Endothelial cell (in vitro differentiated cells): ENCODE measurements at regions not wholly inside any gene's neighbourhood (a gene's known extent, or its start where the extent isn't known, plus 50 kb on each side); places are given as distances from the start of the nearest gene placed in this dataset.

Experiments
- DNase-seq: peaks from one replicate; pipeline ENCODE4 v3.0.0; 2021; ENCODE audit warnings: low spot score
- H3K27ac Mint-ChIP-seq: one replicate; pipeline ENCODE4 v1.8.0; 2021; ENCODE audit warnings: mixed read lengths, inconsistent platforms; ENCODE audit not compliant: unreplicated experiment
- H3K27me3 Mint-ChIP-seq: one replicate; pipeline ENCODE4 v1.8.0; 2021; ENCODE audit warnings: mild to moderate bottlenecking, moderate library complexity, mixed read lengths, inconsistent platforms; ENCODE audit not compliant: unreplicated experiment
- H3K36me3 Mint-ChIP-seq: one replicate; pipeline ENCODE4 v1.8.0; 2021; ENCODE audit warnings: mild to moderate bottlenecking, low read depth, mixed read lengths, inconsistent platforms; ENCODE audit not compliant: unreplicated experiment
- H3K4me1 Mint-ChIP-seq: one replicate; pipeline ENCODE4 v1.8.0; 2021; ENCODE audit warnings: mild to moderate bottlenecking, mixed read lengths, inconsistent platforms; ENCODE audit not compliant: unreplicated experiment
- H3K4me3 Mint-ChIP-seq: one replicate; pipeline ENCODE4 v1.8.0; 2021; ENCODE audit warnings: mild to moderate bottlenecking, mixed read lengths, inconsistent platforms; ENCODE audit not compliant: unreplicated experiment
- H3K9me3 Mint-ChIP-seq: one replicate; pipeline ENCODE4 v1.8.0; 2021; ENCODE audit warnings: mixed read lengths, inconsistent platforms; ENCODE audit not compliant: unreplicated experiment
- CTCF ChIP-seq: fragments of 200-600 bp; sonication (generic); IDR thresholded peaks from one replicate; pipeline ENCODE4 v1.5.0; 2021; ENCODE audit warnings: antibody characterized with exemption; ENCODE audit not compliant: unreplicated experiment

GRCh38 chr1:163604321-163604720, 282.6 kb downstream of the NUF2 start:
- H3K27me3 Mint-ChIP-seq: no peaks in the 10 kb centered on the region

GRCh38 chr1:163604896-163605295, 283.1 kb downstream of the NUF2 start:
- TF ChIP-seq CTCF: no peak
- H3K4me3 Mint-ChIP-seq: no peak overlapping the region
- no peaks in the 10 kb centered on the region for H3K36me3 Mint-ChIP-seq
- H3K27ac Mint-ChIP-seq: no peak overlapping the region
- H3K4me1 Mint-ChIP-seq: no peaks in the 10 kb centered on the region
- H3K9me3 Mint-ChIP-seq: no peaks in the 10 kb centered on the region
- no peak for DNase-seq
- H3K27me3 Mint-ChIP-seq: no peaks in the 10 kb centered on the region

More at GRCh38 chr1:163604321-163604720, 282.6 kb downstream of the NUF2 start:
- no peaks in the 10 kb centered on the region for H3K36me3 Mint-ChIP-seq
- no peak for DNase-seq
- H3K4me1 Mint-ChIP-seq: no peaks in the 10 kb centered on the region
- no peak overlapping the region for H3K27ac Mint-ChIP-seq
- H3K9me3 Mint-ChIP-seq: no peaks in the 10 kb centered on the region
- TF ChIP-seq CTCF: no peak
- no peak overlapping the region for H3K4me3 Mint-ChIP-seq

GRCh38 chr1:163608979-163609378, 287.2 kb downstream of the NUF2 start:
- no peak for DNase-seq
- H3K27me3 Mint-ChIP-seq: no peaks in the 10 kb centered on the region
- H3K27ac Mint-ChIP-seq: no peak overlapping the region
- H3K9me3 Mint-ChIP-seq: no peaks in the 10 kb centered on the region
- TF ChIP-seq CTCF: no peak
- H3K4me3 Mint-ChIP-seq: no peak overlapping the region
- no peaks in the 10 kb centered on the region for H3K4me1 Mint-ChIP-seq
- no peaks in the 10 kb centered on the region for H3K36me3 Mint-ChIP-seq

GRCh38 chr1:163609858-163610257, 288.1 kb downstream of the NUF2 start:
- Mint-ChIP-seq H3K4me1 (no peaks in the 10 kb centered on the region), H3K27ac (no peak overlapping the region), H3K9me3 (no peaks in the 10 kb centered on the region), H3K4me3 (no peak overlapping the region), H3K36me3 (no peaks in the 10 kb centered on the region), H3K27me3 (no peaks in the 10 kb centered on the region)
- no peak for TF ChIP-seq CTCF
- no peak for DNase-seq

GRCh38 chr1:163610486-163610885, 288.7 kb downstream of the NUF2 start:
- no peak for TF ChIP-seq CTCF
- no peaks in the 10 kb centered on the region for H3K27me3 Mint-ChIP-seq
- no peak overlapping the region for H3K4me3 Mint-ChIP-seq
- no peaks in the 10 kb centered on the region for H3K9me3 Mint-ChIP-seq
- H3K4me1 Mint-ChIP-seq: no peaks in the 10 kb centered on the region
- no peak for DNase-seq
- H3K27ac Mint-ChIP-seq: no peak overlapping the region
- no peaks in the 10 kb centered on the region for H3K36me3 Mint-ChIP-seq
